ENCODE measurements at regions not wholly inside any gene's neighbourhood (a gene's known extent, or its start where the extent isn't known, plus 50 kb on each side); places are given as distances from the start of the nearest gene placed in this dataset.
A peak's percentile ranks its signal among the peaks of the same experiment; 100 is the strongest.

GRCh38 chr12:77560714-77561113, 270.0 kb upstream of the NAV3 start:
- no peak for DNase-seq

- DNase-seq = no peak
Observed at GRCh38 chr12:77559400-77560074, 271.2 kb upstream of the NAV3 start.

- DNase-seq = no peak
Observed at GRCh38 chr12:77555074-77555473, 275.6 kb upstream of the NAV3 start.

- DNase-seq = no peak
Observed at GRCh38 chr12:77553976-77554619, 276.6 kb upstream of the NAV3 start.

GRCh38 chr12:77549383-77550128, 281.1 kb upstream of the NAV3 start:
- DNase-seq = no peak

- DNase-seq = no peak
Observed at GRCh38 chr12:77548797-77549196, 281.9 kb upstream of the NAV3 start.

- no peak for DNase-seq
Observed at GRCh38 chr12:77540097-77540496, 290.6 kb upstream of the NAV3 start.

- no peak for DNase-seq
Observed at GRCh38 chr12:77537663-77538062, 293.0 kb upstream of the NAV3 start.

- no peak for DNase-seq
Observed at GRCh38 chr12:77535734-77536133, 295.0 kb upstream of the NAV3 start.

- no peak for DNase-seq
Observed at GRCh38 chr12:77531912-77532311, 298.8 kb upstream of the NAV3 start.

GRCh38 chr12:77522247-77522646, 308.4 kb upstream of the NAV3 start:
- no peak for DNase-seq

GRCh38 chr12:77521508-77522115, 309.1 kb upstream of the NAV3 start:
- DNase-seq = no peak

GRCh38 chr12:77514511-77514910, 316.2 kb upstream of the NAV3 start:
- DNase-seq = no peak

GRCh38 chr12:77510985-77511384, 319.7 kb upstream of the NAV3 start:
- DNase-seq = no peak

- no peak for DNase-seq
Observed at GRCh38 chr12:77504466-77504865, 326.2 kb upstream of the NAV3 start.

GRCh38 chr12:77500089-77500488, 330.6 kb upstream of the NAV3 start:
- DNase-seq = no peak

GRCh38 chr12:77497647-77498046, 333.0 kb upstream of the NAV3 start:
- no peak for DNase-seq

- DNase-seq = no peak
Observed at GRCh38 chr12:77496714-77497113, 334.0 kb upstream of the NAV3 start.

GRCh38 chr12:77494296-77494695, 336.4 kb upstream of the NAV3 start:
- no peak for DNase-seq

- DNase-seq = peak in 1 of 2 donors; percentile 14
Observed at GRCh38 chr12:77493302-77494168, 337.2 kb upstream of the NAV3 start.

- no peak for DNase-seq
Observed at GRCh38 chr12:77492536-77492935, 338.2 kb upstream of the NAV3 start.

- DNase-seq = no peak
Observed at GRCh38 chr12:77489331-77489970, 341.2 kb upstream of the NAV3 start.

Data from hippocampal formation (tissue), 2 donors.